ENCODE measurements at regions not wholly inside any gene's neighbourhood (a gene's known extent, or its start where the extent isn't known, plus 50 kb on each side); places are given as distances from the start of the nearest gene placed in this dataset.

- no peaks in the 10 kb centered on the region for H3K36me3 ChIP-seq (ENCODE audit: control insufficient read depth, insufficient read depth, low read length)
- H3K4me3 ChIP-seq (replicated peaks; ENCODE audit: low read depth, low read length), result no peak overlapping the region
- no peak for DNase-seq (ENCODE audit: extremely low read depth, insufficient read length)
- TF ChIP-seq CTCF (IDR thresholded peaks at IDR 0.05; ENCODE audit: insufficient read depth, low read length, poor library complexity, severe bottlenecking), result no peak
- no peaks in the 10 kb centered on the region for H3K27me3 ChIP-seq (replicated peaks; ENCODE audit: control insufficient read depth, insufficient read depth, low read length)
Observed at GRCh38 chr7:84813376-84813775, 373.5 kb downstream of the SEMA3D start.

GRCh38 chr7:84812021-84812420, 374.8 kb downstream of the SEMA3D start:
- no peak for DNase-seq (ENCODE audit: extremely low read depth, insufficient read length)
- Histone ChIP-seq H3K4me3 (replicated peaks; ENCODE audit: low read depth, low read length) (no peak overlapping the region), H3K36me3 (ENCODE audit: control insufficient read depth, insufficient read depth, low read length) (no peaks in the 10 kb centered on the region), H3K27me3 (replicated peaks; ENCODE audit: control insufficient read depth, insufficient read depth, low read length) (no peaks in the 10 kb centered on the region)
- no peak for TF ChIP-seq CTCF (IDR thresholded peaks at IDR 0.05; ENCODE audit: insufficient read depth, low read length, poor library complexity, severe bottlenecking)

GRCh38 chr7:84811362-84811761, 375.5 kb downstream of the SEMA3D start:
- no peak for TF ChIP-seq CTCF (IDR thresholded peaks at IDR 0.05; ENCODE audit: insufficient read depth, low read length, poor library complexity, severe bottlenecking)
- H3K27me3 ChIP-seq (replicated peaks; ENCODE audit: control insufficient read depth, insufficient read depth, low read length), result no peaks in the 10 kb centered on the region
- DNase-seq (ENCODE audit: extremely low read depth, insufficient read length), result no peak
- no peak overlapping the region for H3K4me3 ChIP-seq (replicated peaks; ENCODE audit: low read depth, low read length)
- H3K36me3 ChIP-seq (ENCODE audit: control insufficient read depth, insufficient read depth, low read length), result no peaks in the 10 kb centered on the region

- no peak for TF ChIP-seq CTCF (IDR thresholded peaks at IDR 0.05; ENCODE audit: insufficient read depth, low read length, poor library complexity, severe bottlenecking)
- no peaks in the 10 kb centered on the region for H3K27me3 ChIP-seq (replicated peaks; ENCODE audit: control insufficient read depth, insufficient read depth, low read length)
- DNase-seq (ENCODE audit: extremely low read depth, insufficient read length), result no peak
- no peak overlapping the region for H3K4me3 ChIP-seq (replicated peaks; ENCODE audit: low read depth, low read length)
- no peaks in the 10 kb centered on the region for H3K36me3 ChIP-seq (ENCODE audit: control insufficient read depth, insufficient read depth, low read length)
Observed at GRCh38 chr7:84809877-84810276, 377.0 kb downstream of the SEMA3D start.

- H3K36me3 ChIP-seq (ENCODE audit: control insufficient read depth, insufficient read depth, low read length), result no peaks in the 10 kb centered on the region
- no peak for DNase-seq (ENCODE audit: extremely low read depth, insufficient read length)
- TF ChIP-seq CTCF (IDR thresholded peaks at IDR 0.05; ENCODE audit: insufficient read depth, low read length, poor library complexity, severe bottlenecking), result no peak
- H3K4me3 ChIP-seq (replicated peaks; ENCODE audit: low read depth, low read length), result no peak overlapping the region
- H3K27me3 ChIP-seq (replicated peaks; ENCODE audit: control insufficient read depth, insufficient read depth, low read length), result no peaks in the 10 kb centered on the region
Observed at GRCh38 chr7:84803979-84804378, 382.9 kb downstream of the SEMA3D start.

- DNase-seq (ENCODE audit: extremely low read depth, insufficient read length), result no peak
- Histone ChIP-seq H3K4me3 (replicated peaks; ENCODE audit: low read depth, low read length) (no peak overlapping the region), H3K36me3 (ENCODE audit: control insufficient read depth, insufficient read depth, low read length) (no peaks in the 10 kb centered on the region), H3K27me3 (replicated peaks; ENCODE audit: control insufficient read depth, insufficient read depth, low read length) (no peaks in the 10 kb centered on the region)
- TF ChIP-seq CTCF (IDR thresholded peaks at IDR 0.05; ENCODE audit: insufficient read depth, low read length, poor library complexity, severe bottlenecking), result no peak
Observed at GRCh38 chr7:84801396-84801795, 385.5 kb downstream of the SEMA3D start.
